Stomach (tissue), 8 donors: ENCODE measurements at regions not wholly inside any gene's neighbourhood (a gene's known extent, or its start where the extent isn't known, plus 50 kb on each side); places are given as distances from the start of the nearest gene placed in this dataset.

Source experiments
- DNase-seq, 2 donors: peaks; one replicate each; pipeline versions ENCODE4 v3.0.0 to v3.0.0-alpha.2; 2013 to 2019
- H3K27ac ChIP-seq, 5 donors: fragments of 200-600 bp in 4 of 5; sonication (generic) in 4 of 5; one replicate each; pipeline ENCODE4 v1.5.1; 2013 to 2019; ENCODE audit warnings: mild to moderate bottlenecking in 1 of 5, moderate library complexity in 1 of 5
- H3K27me3 ChIP-seq, 3 donors: fragments of 200-600 bp; sonication (generic); one replicate each; pipeline ENCODE4 v1.5.1; 2017 to 2019; ENCODE audit warnings: mixed run types in 1 of 3
- H3K36me3 ChIP-seq, 4 donors: fragments of 200-600 bp; sonication (generic); 1 replicate in 3 of 4; 2 replicates in 1 of 4; pipeline ENCODE4 v1.5.1; 2016 to 2019
- H3K4me1 ChIP-seq, 4 donors: fragments of 200-600 bp; sonication (generic); one replicate each; pipeline ENCODE4 v1.5.1; 2016 to 2019
- H3K4me3 ChIP-seq, 4 donors: fragments of 200-600 bp; sonication (generic) in 3 of 4; one replicate each; pipeline ENCODE4 v1.5.1; 2016 to 2019; ENCODE audit warnings: mild to moderate bottlenecking in 1 of 4
- H3K9me3 ChIP-seq, 4 donors: fragments of 200-600 bp; sonication (generic); one replicate each; pipeline ENCODE4 v1.5.1; 2016 to 2019
- CTCF ChIP-seq, 7 experiments: fragments of 450-650 bp in 4 of 7; fragments of 200-600 bp in 3 of 7; sonication (generic) in 3 of 7; IDR thresholded peaks; one replicate each; pipeline ENCODE4 v1.5.1; 2016 to 2019; ENCODE audit warnings: antibody characterized with exemption in 7 of 7, control low read depth in 2 of 7, mild to moderate bottlenecking in 1 of 7
- EP300 ChIP-seq: sonication (generic); formaldehyde crosslinking; IDR thresholded peaks from one replicate; pipeline ENCODE4 v1.6.1; 2017; ENCODE audit warnings: antibody characterized with exemption
- POLR2A ChIP-seq, 4 donors: fragments of 450-650 bp; IDR thresholded peaks; one replicate each; pipeline ENCODE4 v1.6.1; 2016; ENCODE audit warnings: antibody characterized with exemption in 4 of 4, control low read depth in 2 of 4, mild to moderate bottlenecking in 1 of 4, moderate library complexity in 1 of 4
- POLR2AphosphoS5 ChIP-seq, 3 donors: sonication (generic); formaldehyde crosslinking; IDR thresholded peaks; one replicate each; pipeline ENCODE4 v1.6.1; 2016; ENCODE audit warnings: antibody characterized with exemption in 3 of 3
- whole genome bisulfite sequencing, 5 donors: extraction: QIAGEN DNeasy Blood & Tissue Kit in 3 of 5; methylation state at CpG; one replicate each; pipeline versions ENCODE4 v1.1.5 to v1.1.7; 2013 to 2018; 5-methylcytosine and 5-hydroxymethylcytosine counted together
- intact Hi-C: fragments of 100-400 bp; cut with DNase I; formaldehyde crosslinking; loops from one replicate; pipeline ENCODE4 v1.15.1; 2023; ENCODE audit warnings: low total_unique reads
- donor health status: healthy with polysubstance abuse.
- donor health status: Bipolar disorder and iron deficiency.
- donor health status: healthy.

GRCh38 chr7:46963719-46964118, 618.2 kb downstream of the TNS3 start:
- H3K9me3 ChIP-seq = peaks cover 0 to 46% (median 34%) of the 10 kb centered on the region in 4 donors
- H3K4me1 ChIP-seq = no peaks in the 10 kb centered on the region
- intact Hi-C loops = no loop called here
- TF ChIP-seq POLR2A (IDR thresholded peaks at IDR 0.05) (no peak), EP300 (no peak), POLR2AphosphoS5 (IDR thresholded peaks at IDR 0.05) (no peak), CTCF (IDR thresholded peaks at IDR 0.05) (no peak)
- no peaks in the 10 kb centered on the region for H3K27me3 ChIP-seq
- DNase-seq = no peak
- H3K27ac ChIP-seq = no peak overlapping the region
- H3K4me3 ChIP-seq = no peak overlapping the region
- H3K36me3 ChIP-seq = no peaks in the 10 kb centered on the region

- no peaks in the 10 kb centered on the region for H3K4me1 ChIP-seq
Measured at GRCh38 chr7:46960970-46961369, 620.9 kb downstream of the TNS3 start.

GRCh38 chr7:46957195-46957594, 624.7 kb downstream of the TNS3 start:
- TF ChIP-seq CTCF (IDR thresholded peaks at IDR 0.05) (no peak), EP300 (no peak), POLR2A (IDR thresholded peaks at IDR 0.05) (no peak), POLR2AphosphoS5 (IDR thresholded peaks at IDR 0.05) (no peak)
- intact Hi-C loops = no loop called here
- 77 to 85% (median 80%) methylated on average over 5 of the region's 5 CpGs for whole genome bisulfite sequencing, 5 donors

More at GRCh38 chr7:46960970-46961369, 620.9 kb downstream of the TNS3 start:
- no peak for TF ChIP-seq EP300
- TF ChIP-seq POLR2AphosphoS5 (IDR thresholded peaks at IDR 0.05) = no peak
- TF ChIP-seq CTCF (IDR thresholded peaks at IDR 0.05) = no peak
- TF ChIP-seq POLR2A (IDR thresholded peaks at IDR 0.05) = no peak
- intact Hi-C loops = no loop called here
- Histone ChIP-seq H3K4me3 (no peak overlapping the region), H3K9me3 (peaks cover 0 to 39% (median 29%) of the 10 kb centered on the region in 4 donors), H3K27me3 (no peaks in the 10 kb centered on the region), H3K27ac (no peak overlapping the region), H3K36me3 (no peaks in the 10 kb centered on the region)
- 46 to 79% (median 52%) methylated on average over 3 of the region's 3 CpGs for WGBS, 5 donors
- DNase-seq = no peak

GRCh38 chr7:46955531-46955930, 626.4 kb downstream of the TNS3 start:
- TF ChIP-seq POLR2A (IDR thresholded peaks at IDR 0.05) (no peak), EP300 (no peak), POLR2AphosphoS5 (IDR thresholded peaks at IDR 0.05) (no peak), CTCF (IDR thresholded peaks at IDR 0.05) (no peak)
- DNase-seq = no peak
- Histone ChIP-seq H3K36me3 (no peaks in the 10 kb centered on the region), H3K4me3 (no peak overlapping the region), H3K4me1 (no peaks in the 10 kb centered on the region), H3K27me3 (no peaks in the 10 kb centered on the region), H3K27ac (no peak overlapping the region), H3K9me3 (no peaks in the 10 kb centered on the region)
- intact Hi-C loops = no loop called here
- WGBS, 5 donors = 79 to 96% (median 83%) methylated on average over 2 of the region's 2 CpGs

More at GRCh38 chr7:46957195-46957594, 624.7 kb downstream of the TNS3 start:
- peaks cover 0 to 3% (median 2%) of the 10 kb centered on the region in 4 donors for H3K9me3 ChIP-seq
- no peaks in the 10 kb centered on the region for H3K36me3 ChIP-seq
- no peaks in the 10 kb centered on the region for H3K27me3 ChIP-seq
- H3K27ac ChIP-seq = no peak overlapping the region
- DNase-seq = no peak
- no peak overlapping the region for H3K4me3 ChIP-seq
- no peaks in the 10 kb centered on the region for H3K4me1 ChIP-seq
